ENCODE measurements at regions not wholly inside any gene's neighbourhood (a gene's known extent, or its start where the extent isn't known, plus 50 kb on each side); places are given as distances from the start of the nearest gene placed in this dataset.

DNA sequence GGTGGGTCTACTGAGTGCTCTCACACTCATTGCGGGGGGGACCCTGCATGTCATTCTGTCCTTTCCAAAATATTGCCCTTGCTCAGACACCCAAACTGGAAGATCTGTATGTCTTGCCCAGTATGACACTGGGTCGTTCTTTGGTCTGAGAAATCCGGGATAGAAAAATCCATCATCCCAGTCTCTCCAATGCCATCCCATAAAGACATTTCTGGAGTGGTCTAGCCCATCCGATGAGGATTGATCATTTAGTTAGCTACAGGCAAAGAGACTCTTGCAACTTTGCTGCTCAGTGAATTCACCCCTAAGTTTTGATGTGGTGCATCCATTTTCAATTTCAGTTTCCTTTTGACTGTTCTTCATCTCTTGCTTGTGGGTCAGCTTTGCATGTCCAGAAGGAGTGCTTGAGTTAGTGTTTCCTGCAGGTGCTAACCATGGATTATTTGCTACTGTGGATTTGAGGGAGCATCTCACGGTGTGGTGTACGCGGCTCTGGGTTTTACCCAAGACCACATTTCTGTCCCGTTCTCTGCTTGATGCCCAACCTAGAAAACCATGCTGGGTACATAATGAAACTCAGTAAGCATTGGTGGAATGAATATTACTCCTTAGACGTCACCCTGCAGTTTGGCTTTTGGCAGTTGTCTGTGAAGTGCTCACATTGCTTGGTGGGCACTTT is 247.0 kb upstream of the MKI67 start:
- DNase-seq (ENCODE audit: insufficient read length, low spot score): no peak
- TF ChIP-seq POLR2A (IDR thresholded peaks at IDR 0.05; ENCODE audit: low read depth, low read length): no peak
- FAIRE-seq: no peak

DNA sequence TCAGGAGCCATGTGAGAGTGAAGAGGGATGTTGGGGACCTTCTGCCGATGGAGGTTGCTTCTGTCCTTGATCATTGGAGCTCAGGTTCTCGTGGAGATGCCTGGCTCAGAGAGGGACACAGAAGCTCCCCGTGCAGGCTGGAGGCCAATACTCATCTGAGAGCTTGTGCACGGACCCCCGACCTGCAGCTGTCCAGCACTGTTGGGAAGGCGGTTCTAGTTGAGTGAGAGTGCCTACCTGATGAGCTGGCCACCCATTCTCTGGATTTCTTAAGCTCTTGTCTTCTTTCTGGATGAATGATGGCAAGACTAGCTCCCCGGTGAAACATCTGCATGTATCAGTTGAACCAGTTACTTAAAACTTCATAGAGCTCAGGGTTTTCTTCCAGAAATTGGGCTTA is 247.6 kb upstream of the MKI67 start:
- FAIRE-seq: no peak
- no peak for DNase-seq (ENCODE audit: insufficient read length, low spot score)
- TF ChIP-seq POLR2A (IDR thresholded peaks at IDR 0.05; ENCODE audit: low read depth, low read length): no peak

DNA sequence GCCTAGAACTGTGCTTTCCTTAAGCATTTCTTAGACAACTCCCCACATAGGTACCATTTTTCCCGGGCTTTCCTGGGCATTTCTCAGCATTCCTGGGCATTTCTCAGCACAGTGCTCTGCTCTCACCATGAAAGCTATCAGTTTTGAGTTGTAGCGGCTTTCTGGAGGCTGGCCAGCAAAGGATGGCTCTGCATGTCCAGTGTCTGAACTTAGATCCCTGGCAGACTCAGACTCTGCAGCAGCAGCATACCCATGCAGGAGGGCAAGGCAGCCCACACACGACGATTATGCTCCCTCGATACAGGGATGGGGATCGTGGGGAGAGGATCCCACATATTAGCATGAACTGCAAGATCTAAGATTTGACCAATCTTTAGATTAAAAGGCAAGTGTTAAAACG is 248.9 kb upstream of the MKI67 start:
- FAIRE-seq (no peak), DNase-seq (ENCODE audit: insufficient read length, low spot score) (no peak)
- no peak for TF ChIP-seq POLR2A (IDR thresholded peaks at IDR 0.05; ENCODE audit: low read depth, low read length)

DNA sequence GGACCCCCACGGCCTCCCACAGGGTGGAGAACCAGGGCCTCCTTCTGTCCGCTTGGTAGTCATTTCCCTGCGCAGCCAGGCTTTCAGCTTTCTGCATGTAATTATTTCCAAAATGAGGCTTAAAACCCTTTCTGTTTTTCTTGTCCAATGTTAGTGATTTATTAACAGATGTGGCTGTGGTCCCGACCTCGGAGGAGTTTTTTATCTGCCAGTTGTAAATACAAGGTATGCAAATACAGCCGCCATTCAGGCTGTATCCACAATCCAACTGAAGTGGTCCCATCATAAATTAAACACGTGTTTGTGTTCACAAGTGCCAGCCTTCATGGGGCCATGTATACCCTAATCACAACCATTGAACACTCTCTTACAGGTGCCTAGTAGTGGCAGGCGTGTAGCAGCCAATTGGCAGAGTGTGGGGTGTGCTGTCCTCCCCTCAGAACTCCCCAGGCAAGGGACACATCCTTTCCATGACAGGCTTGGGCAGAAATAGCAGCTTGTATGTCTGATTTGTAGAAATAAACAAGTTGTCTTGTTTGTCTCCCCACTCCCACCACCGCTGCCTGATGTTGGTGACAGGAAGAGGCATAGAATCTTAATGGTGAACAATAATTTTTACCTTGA is 251.3 kb upstream of the MKI67 start:
- FAIRE-seq: no peak
- no peak for DNase-seq (ENCODE audit: insufficient read length, low spot score)
- TF ChIP-seq POLR2A (IDR thresholded peaks at IDR 0.05; ENCODE audit: low read depth, low read length): no peak

DNA sequence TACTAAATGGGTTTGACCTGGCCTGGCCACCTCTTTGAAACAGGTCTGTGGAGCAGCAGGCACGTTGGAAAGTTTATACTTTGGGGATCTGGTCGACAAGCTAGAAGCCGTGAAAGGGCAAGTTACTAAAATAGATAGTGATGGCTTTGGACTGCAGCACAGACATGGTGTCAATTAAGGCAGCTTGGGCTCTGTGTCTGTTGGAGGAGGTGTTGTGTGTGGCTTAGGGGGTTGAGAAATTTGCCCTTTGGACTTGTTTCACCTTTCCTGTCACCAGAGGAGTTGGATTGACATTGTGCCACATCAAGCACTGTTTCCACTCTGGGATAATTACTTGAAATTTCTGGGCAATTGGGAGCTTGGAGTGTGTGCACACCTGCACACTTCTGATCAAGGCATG is 251.8 kb upstream of the MKI67 start:
- TF ChIP-seq POLR2A (IDR thresholded peaks at IDR 0.05; ENCODE audit: low read depth, low read length): no peak
- DNase-seq (ENCODE audit: insufficient read length, low spot score): no peak
- FAIRE-seq: no peak

DNA sequence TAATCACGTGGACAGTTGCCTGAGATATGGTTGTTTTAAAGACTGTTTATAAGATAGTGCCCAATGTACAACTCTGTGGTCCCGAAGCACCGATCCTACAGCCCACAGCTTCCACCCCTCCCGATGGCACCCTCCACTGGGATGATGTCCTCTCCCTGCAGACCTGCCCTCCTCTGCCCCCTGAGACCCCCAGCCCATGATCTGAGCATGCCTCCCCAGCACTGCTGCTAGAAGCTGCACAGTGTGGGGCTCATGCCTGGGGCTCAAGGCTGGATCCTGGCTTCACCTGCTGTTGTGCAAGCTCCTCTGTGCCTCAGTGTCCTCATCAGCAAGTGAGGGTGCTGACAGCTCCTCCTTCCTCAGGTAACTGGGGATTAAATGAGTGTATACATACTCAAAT is 254.7 kb upstream of the MKI67 start:
- no peak for DNase-seq (ENCODE audit: insufficient read length, low spot score)
- TF ChIP-seq POLR2A (IDR thresholded peaks at IDR 0.05; ENCODE audit: low read depth, low read length): no peak
- no peak for FAIRE-seq

DNA sequence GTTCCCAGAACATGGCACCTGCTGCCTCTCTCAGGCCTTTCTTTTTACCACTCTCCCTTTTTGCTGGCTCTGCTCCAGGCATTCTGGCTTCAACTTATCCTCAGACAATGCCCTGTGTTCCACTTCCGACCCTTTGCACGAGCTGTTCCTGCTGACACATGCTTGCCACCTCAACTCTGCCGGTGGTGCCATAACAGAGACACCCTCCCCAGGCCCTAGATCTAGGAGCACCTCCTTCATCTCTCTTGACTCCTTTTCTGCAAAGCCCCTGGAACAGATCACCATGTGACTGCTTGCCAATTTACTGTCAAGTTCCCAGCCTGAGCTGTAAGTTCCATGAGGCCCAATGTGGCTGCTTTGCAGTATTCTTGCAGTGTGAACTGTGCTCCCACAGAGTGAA is 256.0 kb upstream of the MKI67 start:
- TF ChIP-seq POLR2A (IDR thresholded peaks at IDR 0.05; ENCODE audit: low read depth, low read length): no peak
- no peak for DNase-seq (ENCODE audit: insufficient read length, low spot score)

DNA sequence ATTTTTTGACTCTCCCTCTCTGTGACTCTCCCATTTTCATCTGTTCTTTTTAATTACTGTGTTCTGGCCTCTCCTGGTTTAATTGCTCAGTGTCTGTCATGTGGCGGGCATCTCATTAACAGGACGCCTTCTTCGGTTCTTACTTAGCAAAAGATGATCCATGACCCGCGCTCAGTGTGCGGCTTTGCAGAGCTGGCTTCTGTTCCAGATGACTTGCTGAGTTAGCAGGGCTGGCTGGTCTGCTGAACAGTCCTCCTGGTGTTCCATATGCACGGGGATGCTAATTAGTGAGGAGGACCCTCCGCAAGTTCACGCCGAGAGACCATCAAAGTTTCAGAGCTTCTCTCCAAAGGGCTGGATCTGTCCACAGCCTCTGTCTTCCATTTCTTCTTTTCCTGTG is 258.6 kb upstream of the MKI67 start:
- DNase-seq (ENCODE audit: insufficient read length, low spot score) (no peak), FAIRE-seq (no peak)
- TF ChIP-seq POLR2A (IDR thresholded peaks at IDR 0.05; ENCODE audit: low read depth, low read length): no peak

More for the DNA sequence above, 256.0 kb upstream of the MKI67 start:
- no peak for FAIRE-seq

DNA sequence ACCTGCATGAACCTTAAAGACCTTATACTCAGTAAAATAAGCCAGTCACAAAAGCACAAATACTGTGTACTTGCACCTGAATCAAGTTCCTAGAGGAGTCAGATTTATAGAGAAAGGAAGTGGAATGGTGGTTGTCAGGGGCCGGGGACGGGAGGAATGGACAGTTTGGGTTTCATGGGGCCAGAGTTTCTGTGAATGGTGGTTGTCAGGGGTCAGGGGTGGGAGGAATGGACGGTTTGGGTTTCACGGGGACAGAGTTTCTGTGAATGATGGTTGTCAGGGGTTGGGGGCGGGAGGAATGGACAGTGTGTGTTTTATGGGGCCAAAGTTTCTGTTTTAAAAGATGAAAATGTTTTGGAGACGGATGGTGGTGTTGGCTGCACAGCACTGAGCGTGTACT is 260.0 kb upstream of the MKI67 start:
- TF ChIP-seq POLR2A (IDR thresholded peaks at IDR 0.05; ENCODE audit: low read depth, low read length): no peak
- no peak for FAIRE-seq
- DNase-seq (ENCODE audit: insufficient read length, low spot score): no peak

DNA sequence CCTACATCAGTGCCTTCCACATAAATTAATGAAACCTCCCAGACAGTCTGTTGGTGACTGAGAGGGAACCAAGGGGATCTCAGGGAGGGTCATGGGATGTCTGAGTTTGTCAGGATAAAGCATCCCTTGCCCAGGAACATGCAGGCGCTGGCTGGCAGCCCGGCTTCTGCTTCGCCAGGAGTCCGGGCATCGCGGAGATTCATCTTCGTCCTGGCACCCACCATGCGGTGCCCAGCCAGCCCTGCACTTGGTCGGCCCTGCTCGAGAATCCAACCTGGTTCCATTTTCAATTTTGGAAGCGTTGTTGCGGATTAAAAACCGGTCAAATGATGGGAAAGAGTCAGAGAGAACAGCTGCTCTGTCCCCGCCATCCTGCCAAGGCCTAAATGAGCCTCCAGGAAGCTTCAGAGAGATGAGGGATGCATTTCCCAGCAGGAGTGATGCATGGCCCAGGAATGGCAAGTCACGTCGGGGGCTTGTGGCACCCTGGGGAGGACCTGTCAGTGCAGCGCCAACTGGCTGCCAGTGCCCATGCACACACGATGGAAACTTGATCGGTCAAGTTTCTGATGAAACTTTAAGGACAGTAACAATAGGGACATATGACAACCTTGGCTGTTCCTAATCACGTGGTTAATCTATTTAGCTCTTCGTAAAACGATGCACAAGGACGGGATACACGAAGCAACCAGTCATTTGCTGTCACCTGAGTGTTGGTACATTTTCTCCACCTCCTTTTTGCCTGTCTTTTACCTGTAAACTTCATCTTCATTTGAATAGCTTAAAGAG is 260.8 kb upstream of the MKI67 start:
- no peak for DNase-seq (ENCODE audit: insufficient read length, low spot score)
- no peak for FAIRE-seq
- no peak for TF ChIP-seq POLR2A (IDR thresholded peaks at IDR 0.05; ENCODE audit: low read depth, low read length)

DNA sequence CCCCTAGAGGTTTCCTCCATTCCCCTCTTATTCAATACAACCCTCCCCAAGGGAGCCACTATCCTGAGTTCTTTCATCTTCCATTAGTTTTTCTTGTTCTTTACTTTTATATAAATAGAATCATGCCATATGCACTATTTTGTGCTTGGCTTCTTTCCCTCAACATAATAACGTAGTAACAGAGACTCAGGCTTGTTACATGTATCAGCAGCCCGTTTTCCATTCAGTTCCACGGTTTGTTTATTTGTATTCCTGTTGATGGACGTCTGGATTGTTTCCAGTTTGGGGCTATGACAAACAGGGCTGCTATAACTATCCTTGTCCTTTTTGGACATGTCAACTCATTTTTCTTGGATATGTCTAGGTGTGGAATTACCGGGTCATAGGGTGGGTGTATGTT is 264.4 kb upstream of the MKI67 start:
- DNase-seq (ENCODE audit: insufficient read length, low spot score): no peak
- no peak for FAIRE-seq
- TF ChIP-seq POLR2A (IDR thresholded peaks at IDR 0.05; ENCODE audit: low read depth, low read length): no peak

DNA sequence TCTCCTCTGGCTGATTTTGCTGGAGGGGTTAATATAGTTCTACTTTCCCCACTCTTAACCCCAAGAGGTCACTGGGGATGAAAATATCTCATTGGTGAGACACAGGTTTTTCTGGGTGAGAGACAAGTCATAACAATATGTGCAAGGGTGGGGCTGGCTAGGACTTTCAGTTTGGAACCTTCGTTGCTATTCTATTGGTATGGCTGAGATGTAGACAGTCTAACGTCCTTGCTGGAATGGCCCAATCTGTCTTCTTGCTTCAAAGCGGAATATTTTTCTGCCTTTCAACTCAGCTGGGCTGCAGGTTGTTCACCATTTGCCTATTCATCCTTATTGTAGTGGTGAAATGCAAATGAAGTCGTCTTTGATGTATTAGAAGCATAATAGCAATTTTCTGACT is 267.3 kb upstream of the MKI67 start:
- TF ChIP-seq POLR2A (IDR thresholded peaks at IDR 0.05; ENCODE audit: low read depth, low read length): no peak
- DNase-seq (ENCODE audit: insufficient read length, low spot score): no peak
- no peak for FAIRE-seq

DNA sequence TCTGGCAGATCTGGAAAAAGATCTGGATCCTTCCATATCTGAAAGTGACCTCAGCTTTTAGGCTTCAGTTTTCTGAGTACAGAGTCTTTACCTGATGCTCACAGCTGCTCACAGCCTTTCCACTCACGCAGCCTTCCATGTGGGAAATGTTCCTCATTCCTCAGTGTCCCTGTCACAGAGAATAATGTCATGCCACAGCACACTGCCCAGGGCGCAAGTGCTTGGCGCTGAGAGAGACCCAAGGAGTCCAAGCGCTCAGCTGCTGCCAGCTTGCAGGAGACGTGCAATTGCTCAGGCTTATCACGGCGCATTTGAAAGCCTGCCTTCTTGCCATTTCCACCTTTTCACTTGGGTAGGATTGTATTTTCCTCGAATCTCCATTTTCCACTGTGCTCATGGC is 271.9 kb upstream of the MKI67 start:
- FAIRE-seq: no peak
- TF ChIP-seq POLR2A (IDR thresholded peaks at IDR 0.05; ENCODE audit: low read depth, low read length): no peak
- DNase-seq (ENCODE audit: insufficient read length, low spot score): no peak

DNA sequence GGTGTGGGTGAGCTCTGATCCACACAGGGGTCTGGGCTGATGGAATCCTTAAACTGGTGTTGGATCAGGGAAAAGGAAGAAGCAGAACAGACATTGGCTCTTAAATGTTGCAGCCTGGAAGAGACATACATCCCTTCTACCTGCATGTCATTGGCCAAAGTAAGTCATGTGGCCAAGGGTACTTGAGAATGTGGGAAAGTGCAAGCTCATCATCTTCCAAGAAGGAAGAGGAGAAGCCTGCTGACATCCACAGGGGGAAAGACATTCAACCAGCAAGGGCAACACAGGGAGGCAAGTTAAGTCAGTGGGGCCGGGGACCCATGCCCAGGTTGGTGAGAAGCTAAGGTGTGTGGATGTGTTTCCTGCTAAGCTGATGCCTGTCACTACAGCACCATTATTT is 272.8 kb upstream of the MKI67 start:
- no peak for TF ChIP-seq POLR2A (IDR thresholded peaks at IDR 0.05; ENCODE audit: low read depth, low read length)
- FAIRE-seq (no peak), DNase-seq (ENCODE audit: insufficient read length, low spot score) (no peak)

DNA sequence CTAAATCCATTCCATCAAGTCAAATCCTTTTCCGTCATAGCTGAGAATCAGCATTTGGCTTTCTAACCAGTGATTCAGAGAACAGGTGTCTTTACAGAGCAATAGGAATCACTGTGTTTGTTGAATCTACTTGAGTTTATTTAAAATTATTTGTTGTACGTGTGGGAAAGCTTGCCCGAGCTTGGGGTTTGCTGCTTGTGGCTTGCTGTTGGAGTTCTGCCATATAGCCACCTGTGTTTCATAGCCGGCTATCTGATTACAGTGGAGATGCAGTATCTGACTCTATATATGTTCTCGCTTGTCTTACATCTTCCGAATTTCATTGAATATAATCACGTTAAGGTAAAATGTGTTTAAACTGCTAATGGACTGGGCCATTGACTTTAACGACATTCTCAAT is 274.3 kb upstream of the MKI67 start:
- TF ChIP-seq POLR2A (IDR thresholded peaks at IDR 0.05; ENCODE audit: low read depth, low read length): no peak
- DNase-seq (ENCODE audit: insufficient read length, low spot score) (no peak), FAIRE-seq (no peak)

Measured in H54 (cell line).